PC-3 (cell line): ENCODE measurements at regions not wholly inside any gene's neighbourhood (a gene's known extent, or its start where the extent isn't known, plus 50 kb on each side); places are given as distances from the start of the nearest gene placed in this dataset.

Experiments
- ATAC-seq: fragments of 200-7000 bp; cut with Tn5 transposase; 2 replicates; pipeline ENCODE4 v1.9.1; 2020; ENCODE audit warnings: mild to moderate bottlenecking, moderate library complexity
- BruUV-seq: library from RNA; stranded (reverse); fragments of 400-500 nt; replicated peaks from 2 replicates; lab custom pipeline; 2021; lab: Mats Ljungman, UMichigan
- CTCF ChIA-PET: fragments of 300-600 bp; sonication (Branson Sonifier 250); formaldehyde crosslinking; loops from one replicate; lab custom pipeline; 2022; ENCODE audit warnings: antibody characterized with exemption; lab: Charles Lee
- POLR2A ChIA-PET: fragments of 300-600 bp; sonication (Branson Sonifier 250); formaldehyde crosslinking; loops from one replicate; lab custom pipeline; 2022; ENCODE audit warnings: antibody characterized with exemption; ENCODE audit not compliant: unreplicated experiment; lab: Charles Lee
- DNase-seq: peaks from one replicate; pipeline ENCODE4 v3.0.0-alpha.2; 2015
- H2AFZ ChIP-seq: fragments of 300-600 bp; sonication (generic); 2 replicates; pipeline ENCODE4 v1.6.0; 2016; ENCODE audit warnings: antibody characterized with exemption, low read length
- H3F3A ChIP-seq: fragments of 300-600 bp; sonication (generic); one replicate; pipeline ENCODE4 v1.6.0; 2017; ENCODE audit warnings: antibody characterized with exemption, low read length, control low read depth, mild to moderate bottlenecking; ENCODE audit not compliant: unreplicated experiment
- H3K27ac ChIP-seq: fragments of 300-600 bp; sonication (generic); 2 replicates; pipeline ENCODE4 v1.5.1; 2016; ENCODE audit warnings: mild to moderate bottlenecking, low read length
- H3K27me3 ChIP-seq: fragments of 300-600 bp; sonication (generic); 2 replicates; pipeline ENCODE4 v1.6.1; 2016; ENCODE audit warnings: low read length, mixed read lengths
- H3K36me3 ChIP-seq: fragments of 300-600 bp; sonication (generic); 2 replicates; pipeline ENCODE4 v1.6.1; 2016; ENCODE audit warnings: low read depth, mixed run types, low read length, mixed read lengths
- H3K4me1 ChIP-seq: fragments of 300-600 bp; sonication (generic); 2 replicates; pipeline ENCODE4 v1.5.1; 2016; ENCODE audit warnings: low read length; ENCODE audit not compliant: insufficient read depth
- H3K4me2 ChIP-seq: fragments of 300-600 bp; sonication (generic); 2 replicates; pipeline ENCODE4 v1.6.0; 2016; ENCODE audit warnings: low read length
- H3K4me3 ChIP-seq: fragments of 300-600 bp; sonication (generic); 2 replicates; pipeline ENCODE4 v1.5.1; 2016; ENCODE audit warnings: mild to moderate bottlenecking, low read length, mixed read lengths
- H3K79me2 ChIP-seq: fragments of 300-600 bp; sonication (generic); 2 replicates; pipeline ENCODE4 v1.6.1; 2017; ENCODE audit warnings: low read length, mixed read lengths
- H3K9ac ChIP-seq: fragments of 300-600 bp; sonication (generic); 2 replicates; pipeline ENCODE4 v1.6.0; 2016; ENCODE audit warnings: mild to moderate bottlenecking, low read length
- H3K9me2 ChIP-seq: fragments of 300-600 bp; sonication (generic); replicated peaks from 2 replicates; pipeline ENCODE4 v1.6.1; 2016; ENCODE audit warnings: mixed run types, low read length, mixed read lengths
- H3K9me3 ChIP-seq: fragments of 300-600 bp; sonication (generic); 2 replicates; pipeline ENCODE4 v1.6.1; 2016; ENCODE audit warnings: low read length, mixed read lengths
- H4K20me1 ChIP-seq: fragments of 300-600 bp; sonication (generic); 2 replicates; pipeline ENCODE4 v1.6.1; 2016; ENCODE audit warnings: low read length, mixed read lengths
- EZH2 ChIP-seq: fragments of 300-600 bp; sonication (generic); IDR thresholded peaks from one replicate; pipeline ENCODE4 v1.6.1; 2017; ENCODE audit warnings: antibody characterized with exemption, mild to moderate bottlenecking, low read length; ENCODE audit not compliant: unreplicated experiment
- EZH2phosphoT487 ChIP-seq: fragments of 300-600 bp; sonication (generic); IDR thresholded peaks from 2 replicates; pipeline ENCODE4 v1.6.1; 2018; ENCODE audit warnings: mild to moderate bottlenecking, antibody characterized with exemption, low read length, borderline replicate concordance
- intact Hi-C: fragments of 100-400 bp; cut with micrococcal nuclease; formaldehyde crosslinking; loops from 2 replicates; pipeline ENCODE4 v1.9.0; 2023
- TF ChIP-seq, protein P1 (sequence below): fragments of 300-600 bp; sonication (generic); conservative IDR thresholded peaks from 2 replicates; pipeline ENCODE4 v1.5.1; 2017; ENCODE audit warnings: antibody characterized with exemption, low read depth, mild to moderate bottlenecking, low read length

DNA sequence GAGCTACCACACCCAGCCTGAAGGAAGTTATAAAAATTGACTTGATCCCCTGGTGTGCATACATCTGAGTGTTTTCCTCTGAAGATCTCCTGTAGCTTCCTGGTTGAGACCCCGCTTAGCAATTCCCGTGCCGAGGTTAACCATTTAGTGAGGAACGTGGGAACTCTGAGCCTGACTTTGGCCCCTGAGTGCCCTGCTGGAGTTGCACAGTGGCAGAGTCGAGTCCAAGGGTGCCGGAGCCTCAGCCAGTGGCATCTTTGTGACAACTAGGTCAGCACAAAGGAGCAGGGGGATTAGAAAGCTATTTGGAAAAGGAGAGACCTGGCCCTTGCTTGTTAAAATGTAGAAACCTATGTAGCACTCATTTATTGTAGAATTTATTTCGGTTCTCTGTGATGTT is 561.2 kb upstream of the SALL3 start:
- Histone ChIP-seq H3K27me3 (peaks cover 9% of the 10 kb centered on the region), H4K20me1 (no peaks in the 10 kb centered on the region), H3K9me2 (no peaks in the 10 kb centered on the region), H3F3A (no peaks in the 10 kb centered on the region), H3K4me3 (no peak overlapping the region), H2AFZ (no peak overlapping the region), H3K36me3 (no peaks in the 10 kb centered on the region), H3K79me2 (no peaks in the 10 kb centered on the region), H3K4me1 (no peaks in the 10 kb centered on the region), H3K27ac (no peak overlapping the region), H3K9me3 (no peaks in the 10 kb centered on the region), H3K9ac (no peak overlapping the region), H3K4me2 (no peak overlapping the region)
- no peak for TF ChIP-seq EZH2phosphoT487
- TF ChIP-seq EZH2 = no peak
- ChIA-PET CTCF (no interaction called here), POLR2A (no interaction called here)
- DNase-seq (no peak), ATAC-seq (no peak)
- no TSS peak for BruUV-seq
- intact Hi-C loops = no loop called here

DNA sequence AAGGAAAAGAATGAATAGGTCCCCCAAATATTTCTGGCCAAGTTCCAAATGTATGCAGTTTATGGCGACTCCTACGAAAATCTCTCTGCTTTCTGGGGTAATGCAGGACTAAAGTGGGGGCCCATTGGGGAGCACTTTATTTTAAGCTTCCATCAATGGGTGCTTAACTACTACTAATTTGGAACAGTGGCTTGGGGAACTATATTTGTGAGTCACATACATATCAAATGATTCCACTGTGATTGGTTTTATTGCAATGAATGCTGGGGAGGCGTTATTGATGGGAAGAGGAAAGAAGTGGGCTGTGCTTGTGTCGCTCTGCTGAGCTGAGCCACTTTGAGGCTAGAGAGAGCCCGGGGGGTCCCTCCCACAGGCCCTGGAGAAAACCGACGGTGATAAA is 560.4 kb upstream of the SALL3 start:
- TF ChIP-seq EZH2 (no peak), EZH2phosphoT487 (no peak)
- Histone ChIP-seq H4K20me1 (no peaks in the 10 kb centered on the region), H3K4me1 (no peaks in the 10 kb centered on the region), H2AFZ (no peak overlapping the region), H3K36me3 (no peaks in the 10 kb centered on the region), H3K27ac (no peak overlapping the region), H3K9me3 (no peaks in the 10 kb centered on the region), H3K79me2 (no peaks in the 10 kb centered on the region), H3F3A (no peaks in the 10 kb centered on the region), H3K9me2 (no peaks in the 10 kb centered on the region), H3K9ac (no peak overlapping the region), H3K27me3 (peaks cover 15% of the 10 kb centered on the region), H3K4me3 (no peak overlapping the region), H3K4me2 (no peak overlapping the region)
- DNase-seq = no peak
- BruUV-seq = no TSS peak
- CTCF ChIA-PET = no interaction called here
- intact Hi-C loops = no loop called here
- POLR2A ChIA-PET = no interaction called here
- no peak for ATAC-seq

DNA sequence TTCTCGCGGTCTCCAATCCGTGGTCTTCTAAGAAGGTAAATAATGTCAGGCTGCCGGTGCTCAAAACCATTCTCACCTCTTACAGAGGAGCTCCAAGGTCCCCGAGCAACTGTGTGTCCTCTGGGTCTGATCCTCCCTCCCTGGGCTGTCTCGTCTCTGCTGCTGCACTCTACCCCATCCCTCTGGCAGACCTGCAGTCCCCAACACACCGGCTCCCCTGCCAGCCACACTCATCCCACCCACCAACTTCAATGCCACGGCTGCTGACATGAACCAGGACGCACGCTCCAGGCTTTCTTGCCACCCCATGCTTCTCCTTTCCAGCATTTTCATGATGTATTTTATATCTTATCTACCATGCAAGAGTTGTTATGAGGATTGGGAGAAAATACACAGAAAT is 559.5 kb upstream of the SALL3 start:
- Histone ChIP-seq H3K9me3 (no peaks in the 10 kb centered on the region), H3K9ac (no peak overlapping the region), H3K27ac (no peak overlapping the region), H4K20me1 (no peaks in the 10 kb centered on the region), H3K36me3 (no peaks in the 10 kb centered on the region), H3F3A (no peaks in the 10 kb centered on the region), H3K79me2 (no peaks in the 10 kb centered on the region), H3K4me3 (no peak overlapping the region), H2AFZ (no peak overlapping the region), H3K9me2 (no peaks in the 10 kb centered on the region), H3K4me2 (no peak overlapping the region), H3K4me1 (no peaks in the 10 kb centered on the region), H3K27me3 (peaks cover 21% of the 10 kb centered on the region)
- TF ChIP-seq, protein P1, sequence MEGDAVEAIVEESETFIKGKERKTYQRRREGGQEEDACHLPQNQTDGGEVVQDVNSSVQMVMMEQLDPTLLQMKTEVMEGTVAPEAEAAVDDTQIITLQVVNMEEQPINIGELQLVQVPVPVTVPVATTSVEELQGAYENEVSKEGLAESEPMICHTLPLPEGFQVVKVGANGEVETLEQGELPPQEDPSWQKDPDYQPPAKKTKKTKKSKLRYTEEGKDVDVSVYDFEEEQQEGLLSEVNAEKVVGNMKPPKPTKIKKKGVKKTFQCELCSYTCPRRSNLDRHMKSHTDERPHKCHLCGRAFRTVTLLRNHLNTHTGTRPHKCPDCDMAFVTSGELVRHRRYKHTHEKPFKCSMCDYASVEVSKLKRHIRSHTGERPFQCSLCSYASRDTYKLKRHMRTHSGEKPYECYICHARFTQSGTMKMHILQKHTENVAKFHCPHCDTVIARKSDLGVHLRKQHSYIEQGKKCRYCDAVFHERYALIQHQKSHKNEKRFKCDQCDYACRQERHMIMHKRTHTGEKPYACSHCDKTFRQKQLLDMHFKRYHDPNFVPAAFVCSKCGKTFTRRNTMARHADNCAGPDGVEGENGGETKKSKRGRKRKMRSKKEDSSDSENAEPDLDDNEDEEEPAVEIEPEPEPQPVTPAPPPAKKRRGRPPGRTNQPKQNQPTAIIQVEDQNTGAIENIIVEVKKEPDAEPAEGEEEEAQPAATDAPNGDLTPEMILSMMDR = no peak
- TF ChIP-seq EZH2phosphoT487 = no peak
- no peak for TF ChIP-seq EZH2
- intact Hi-C loops = no loop called here
- CTCF ChIA-PET = no interaction called here
- ATAC-seq (no peak), DNase-seq (no peak)
- no TSS peak for BruUV-seq
- POLR2A ChIA-PET = no interaction called here

DNA sequence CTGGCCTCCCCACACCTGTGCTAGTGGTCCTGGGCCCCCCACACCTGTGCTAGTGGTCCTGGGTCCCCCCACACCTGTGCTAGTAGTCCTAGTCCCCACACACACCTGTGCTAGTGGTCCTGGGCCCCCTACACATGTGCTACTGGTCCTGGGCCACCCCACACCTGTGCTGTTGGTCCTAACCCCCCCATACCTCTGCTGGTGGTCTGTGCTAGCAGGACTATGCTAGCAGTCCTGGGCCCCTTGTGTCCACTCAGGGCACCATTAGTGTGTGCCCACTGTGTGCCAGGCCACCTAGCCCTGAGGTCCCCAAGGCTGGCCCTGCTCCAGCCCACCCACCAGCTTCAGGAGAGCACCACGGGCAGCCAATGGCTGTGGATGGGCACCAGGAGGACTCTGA is 558.2 kb upstream of the SALL3 start:
- H3K79me2 ChIP-seq = no peaks in the 10 kb centered on the region
- H3K9me3 ChIP-seq = no peaks in the 10 kb centered on the region
- ChIA-PET POLR2A (no interaction called here), CTCF (no interaction called here)
- peaks cover 31% of the 10 kb centered on the region for H3K27me3 ChIP-seq
- no peaks in the 10 kb centered on the region for H3K36me3 ChIP-seq
- H3K4me2 ChIP-seq = no peak overlapping the region
- DNase-seq (no peak), ATAC-seq (no peak)
- intact Hi-C loops = no loop called here
- BruUV-seq = no TSS peak
- no peak overlapping the region for H3K27ac ChIP-seq
- H3K4me3 ChIP-seq = no peak overlapping the region
- no peaks in the 10 kb centered on the region for H3F3A ChIP-seq
- no peaks in the 10 kb centered on the region for H4K20me1 ChIP-seq
- no peak overlapping the region for H3K9ac ChIP-seq
- no peak overlapping the region for H2AFZ ChIP-seq
- TF ChIP-seq, protein P1 = no peak
- TF ChIP-seq EZH2phosphoT487 (no peak), EZH2 (no peak)
- no peaks in the 10 kb centered on the region for H3K4me1 ChIP-seq
- H3K9me2 ChIP-seq = no peaks in the 10 kb centered on the region
